ENCODE measurements at regions not wholly inside any gene's neighbourhood (a gene's known extent, or its start where the extent isn't known, plus 50 kb on each side); places are given as distances from the start of the nearest gene placed in this dataset.

- no peak for TF ChIP-seq CTCF (conservative IDR thresholded peaks at IDR 0.05; ENCODE audit: low read depth, low read length)
- no peak for TF ChIP-seq POLR2A (IDR thresholded peaks at IDR 0.05; ENCODE audit: low read depth, low read length)
- no peak for TF ChIP-seq MAFK (IDR thresholded peaks at IDR 0.05; ENCODE audit: low read depth, low read length)
- TF ChIP-seq, protein P1, sequence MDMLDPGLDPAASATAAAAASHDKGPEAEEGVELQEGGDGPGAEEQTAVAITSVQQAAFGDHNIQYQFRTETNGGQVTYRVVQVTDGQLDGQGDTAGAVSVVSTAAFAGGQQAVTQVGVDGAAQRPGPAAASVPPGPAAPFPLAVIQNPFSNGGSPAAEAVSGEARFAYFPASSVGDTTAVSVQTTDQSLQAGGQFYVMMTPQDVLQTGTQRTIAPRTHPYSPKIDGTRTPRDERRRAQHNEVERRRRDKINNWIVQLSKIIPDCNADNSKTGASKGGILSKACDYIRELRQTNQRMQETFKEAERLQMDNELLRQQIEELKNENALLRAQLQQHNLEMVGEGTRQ (IDR thresholded peaks at IDR 0.05; ENCODE audit: low read depth, low read length): no peak
- TF ChIP-seq, protein P2, sequence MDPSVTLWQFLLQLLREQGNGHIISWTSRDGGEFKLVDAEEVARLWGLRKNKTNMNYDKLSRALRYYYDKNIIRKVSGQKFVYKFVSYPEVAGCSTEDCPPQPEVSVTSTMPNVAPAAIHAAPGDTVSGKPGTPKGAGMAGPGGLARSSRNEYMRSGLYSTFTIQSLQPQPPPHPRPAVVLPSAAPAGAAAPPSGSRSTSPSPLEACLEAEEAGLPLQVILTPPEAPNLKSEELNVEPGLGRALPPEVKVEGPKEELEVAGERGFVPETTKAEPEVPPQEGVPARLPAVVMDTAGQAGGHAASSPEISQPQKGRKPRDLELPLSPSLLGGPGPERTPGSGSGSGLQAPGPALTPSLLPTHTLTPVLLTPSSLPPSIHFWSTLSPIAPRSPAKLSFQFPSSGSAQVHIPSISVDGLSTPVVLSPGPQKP (IDR thresholded peaks at IDR 0.05; ENCODE audit: borderline replicate concordance, low read depth, low read length): no peak
- TF ChIP-seq RFX5 (IDR thresholded peaks at IDR 0.05; ENCODE audit: low read depth, low read length): no peak
- no peak for TF ChIP-seq RAD21 (IDR thresholded peaks at IDR 0.05; ENCODE audit: low read length)
- no peak for TF ChIP-seq FOS (IDR thresholded peaks at IDR 0.05; ENCODE audit: low read depth, low read length)
- TF ChIP-seq MXI1 (IDR thresholded peaks at IDR 0.05; ENCODE audit: borderline replicate concordance, low read depth, low read length): no peak
- TF ChIP-seq RCOR1 (IDR thresholded peaks at IDR 0.05; ENCODE audit: insufficient replicate concordance, low read length): no peak
- TF ChIP-seq CEBPB (IDR thresholded peaks at IDR 0.05; ENCODE audit: low read depth, low read length): no peak
These were observed 167.6 kb upstream of the DKK2 start for GRCh38 chr4:107203733-107204132.
